Uterus (tissue), 2 donors: ENCODE measurements at regions not wholly inside any gene's neighbourhood (a gene's known extent, or its start where the extent isn't known, plus 50 kb on each side); places are given as distances from the start of the nearest gene placed in this dataset.

Source experiments
- CTCF ChIP-seq, 4 experiments: fragments of 200-600 bp in 2 of 4; fragments of 450-650 bp in 2 of 4; sonication (generic) in 2 of 4; IDR thresholded peaks; one replicate each; pipeline ENCODE4 v1.5.1; 2016 to 2019; ENCODE audit warnings: antibody characterized with exemption in 4 of 4, mild to moderate bottlenecking in 2 of 4, moderate library complexity in 1 of 4
- POLR2A ChIP-seq, 2 donors: fragments of 450-650 bp; IDR thresholded peaks; one replicate each; pipeline ENCODE4 v1.6.1; 2016; ENCODE audit warnings: antibody characterized with exemption in 2 of 2, mild to moderate bottlenecking in 1 of 2, moderate library complexity in 1 of 2

- no peak for TF ChIP-seq CTCF (IDR thresholded peaks at IDR 0.05)
- no peak for TF ChIP-seq POLR2A (IDR thresholded peaks at IDR 0.05)
These were observed 439.6 kb downstream of the DYNC2H1 start for GRCh38 chr11:103548838-103549237.
